Skeletal muscle tissue (tissue), 3 donors: ENCODE measurements at regions not wholly inside any gene's neighbourhood (a gene's known extent, or its start where the extent isn't known, plus 50 kb on each side); places are given as distances from the start of the nearest gene placed in this dataset.

Experiments
- H3K27ac ChIP-seq: one replicate; pipeline ENCODE4 v1.7.0; 2013; ENCODE audit warnings: mild to moderate bottlenecking, low read depth, low read length, inconsistent platforms
- H3K27me3 ChIP-seq, 3 donors: one replicate each; pipeline ENCODE4 v1.7.0; 2013; ENCODE audit warnings: low read length in 3 of 3; ENCODE audit not compliant: control insufficient read depth in 3 of 3, insufficient read depth in 3 of 3
- H3K36me3 ChIP-seq, 3 donors: one replicate each; pipeline ENCODE4 v1.7.0; 2013; ENCODE audit warnings: low read length in 3 of 3; ENCODE audit not compliant: control insufficient read depth in 3 of 3, insufficient read depth in 3 of 3
- H3K4me1 ChIP-seq, 3 donors: one replicate each; pipeline ENCODE4 v1.7.0; 2013; ENCODE audit warnings: low read length in 3 of 3, mild to moderate bottlenecking in 3 of 3; ENCODE audit not compliant: control insufficient read depth in 3 of 3, insufficient read depth in 3 of 3
- H3K4me3 ChIP-seq, 3 donors: one replicate each; pipeline ENCODE4 v1.7.0; 2013; ENCODE audit warnings: low read length in 3 of 3
- H3K9ac ChIP-seq, 3 donors: one replicate each; pipeline ENCODE4 v1.7.0; 2013; ENCODE audit warnings: low read length in 3 of 3, mild to moderate bottlenecking in 3 of 3, moderate library complexity in 2 of 3, low read depth in 1 of 3
- H3K9me3 ChIP-seq, 3 donors: one replicate each; pipeline ENCODE4 v1.7.0; 2013; ENCODE audit warnings: low read length in 3 of 3; ENCODE audit not compliant: control insufficient read depth in 3 of 3
- donor health status: Osteomylitis.

DNA sequence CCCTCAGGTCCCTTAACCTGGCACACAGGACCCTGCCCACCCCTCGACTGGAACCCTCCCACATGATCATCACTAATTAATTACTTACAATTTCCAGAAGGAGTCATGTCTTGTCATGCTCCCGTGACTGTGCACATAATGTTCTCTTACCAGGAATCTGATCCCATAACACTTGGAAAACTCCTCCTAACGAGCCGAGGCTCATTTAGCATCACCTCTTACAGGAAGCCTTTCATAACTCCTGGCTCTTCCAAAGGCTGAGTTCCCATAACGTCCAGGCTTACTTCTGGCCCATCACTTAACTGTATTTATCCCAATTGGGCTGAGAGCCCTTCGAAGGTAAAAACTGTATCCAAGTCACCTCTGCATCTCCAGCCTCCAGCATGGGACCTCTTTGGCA is 147.9 kb upstream of the JUN start:
- no peak overlapping the region for H3K4me3 ChIP-seq
- H3K27ac ChIP-seq, result no peak overlapping the region
- H3K27me3 ChIP-seq, result no peaks in the 10 kb centered on the region
- peaks cover 0 to 7% (median 0%) of the 10 kb centered on the region in 3 donors for H3K4me1 ChIP-seq
- no peaks in the 10 kb centered on the region for H3K36me3 ChIP-seq
- no peaks in the 10 kb centered on the region for H3K9me3 ChIP-seq
- H3K9ac ChIP-seq, result no peak overlapping the region

DNA sequence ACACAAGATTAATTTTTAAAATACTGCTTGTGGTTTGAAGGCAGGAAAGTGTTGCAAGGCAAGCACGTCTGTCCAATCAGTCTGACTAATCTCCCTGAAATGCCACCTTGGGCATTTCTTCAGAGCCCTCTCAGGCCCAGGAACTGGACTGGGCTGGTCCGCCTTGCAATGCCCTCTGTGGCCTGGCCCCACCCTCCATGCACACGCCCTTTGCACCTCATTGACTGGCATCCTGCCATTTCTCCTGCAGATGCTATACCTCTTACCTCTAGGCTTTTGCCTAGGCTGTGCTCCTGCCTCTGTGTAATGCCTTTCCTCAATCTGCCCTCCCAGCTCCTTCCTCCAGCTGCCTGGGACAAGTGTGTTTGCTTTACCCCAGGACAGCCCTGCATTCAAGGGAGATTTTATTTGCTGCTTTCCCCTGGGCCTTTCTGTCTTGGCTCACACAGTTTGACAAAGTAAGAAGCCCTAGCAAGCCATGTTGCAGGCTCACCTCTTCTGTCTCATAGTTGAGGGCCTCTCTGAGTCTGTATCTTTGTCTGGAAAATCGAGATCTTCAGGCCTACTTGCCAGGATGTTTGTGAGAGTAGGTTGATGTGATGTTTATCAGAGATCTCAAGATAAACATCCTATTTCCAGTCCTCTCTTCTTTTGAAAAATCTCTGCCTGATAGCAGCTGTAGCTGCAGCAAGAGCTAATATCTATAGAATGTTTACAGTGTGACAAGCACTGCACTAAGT is 149.2 kb upstream of the JUN start:
- Histone ChIP-seq H3K27me3 (no peaks in the 10 kb centered on the region), H3K9me3 (no peaks in the 10 kb centered on the region), H3K27ac (no peak overlapping the region), H3K4me1 (peaks cover 0 to 3% (median 0%) of the 10 kb centered on the region in 3 donors), H3K4me3 (no peak overlapping the region), H3K9ac (no peak overlapping the region), H3K36me3 (no peaks in the 10 kb centered on the region)

DNA sequence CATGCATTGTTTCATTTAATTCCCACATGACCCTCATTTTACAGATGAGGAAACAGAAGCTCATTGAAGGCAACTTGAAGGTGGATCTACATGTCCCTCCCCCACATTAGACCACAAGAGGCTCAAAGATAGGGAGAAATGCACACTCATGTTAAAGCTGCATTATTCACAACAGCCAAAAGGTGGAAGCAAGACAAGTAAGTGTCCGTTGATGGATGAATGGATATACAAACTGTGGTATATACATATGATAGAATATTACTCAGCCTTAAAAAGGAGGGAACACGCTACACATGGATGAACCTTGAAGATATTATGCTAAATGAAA is 149.7 kb upstream of the JUN start:
- H3K36me3 ChIP-seq, result no peaks in the 10 kb centered on the region
- H3K27me3 ChIP-seq, result no peaks in the 10 kb centered on the region
- peaks cover 0 to 3% (median 0%) of the 10 kb centered on the region in 3 donors for H3K4me1 ChIP-seq
- H3K4me3 ChIP-seq, result no peak overlapping the region
- H3K27ac ChIP-seq, result no peak overlapping the region
- no peaks in the 10 kb centered on the region for H3K9me3 ChIP-seq
- H3K9ac ChIP-seq, result no peak overlapping the region

DNA sequence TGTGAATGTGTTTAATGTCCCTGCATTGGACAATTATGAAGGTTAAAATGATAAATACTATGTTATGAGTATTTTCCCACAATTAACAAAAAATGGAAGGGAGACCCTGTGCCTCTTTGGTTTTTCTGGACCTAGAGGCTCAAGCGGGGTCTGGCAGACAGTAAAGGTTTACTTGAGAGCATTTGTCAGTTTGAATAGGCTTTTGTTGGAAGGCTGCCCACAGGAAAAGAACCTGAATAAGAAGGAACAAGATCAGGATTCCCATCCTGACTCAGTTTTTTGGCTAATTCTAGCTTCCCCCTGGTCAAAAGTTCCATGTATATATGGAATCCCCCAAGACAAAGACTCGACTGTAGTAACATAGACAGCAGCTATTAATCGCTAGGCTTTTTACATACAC is 150.9 kb upstream of the JUN start:
- Histone ChIP-seq H3K9me3 (no peaks in the 10 kb centered on the region), H3K27ac (no peak overlapping the region), H3K27me3 (no peaks in the 10 kb centered on the region), H3K36me3 (no peaks in the 10 kb centered on the region), H3K4me3 (no peak overlapping the region), H3K9ac (no peak overlapping the region), H3K4me1 (peaks cover 0 to 3% (median 0%) of the 10 kb centered on the region in 3 donors)

DNA sequence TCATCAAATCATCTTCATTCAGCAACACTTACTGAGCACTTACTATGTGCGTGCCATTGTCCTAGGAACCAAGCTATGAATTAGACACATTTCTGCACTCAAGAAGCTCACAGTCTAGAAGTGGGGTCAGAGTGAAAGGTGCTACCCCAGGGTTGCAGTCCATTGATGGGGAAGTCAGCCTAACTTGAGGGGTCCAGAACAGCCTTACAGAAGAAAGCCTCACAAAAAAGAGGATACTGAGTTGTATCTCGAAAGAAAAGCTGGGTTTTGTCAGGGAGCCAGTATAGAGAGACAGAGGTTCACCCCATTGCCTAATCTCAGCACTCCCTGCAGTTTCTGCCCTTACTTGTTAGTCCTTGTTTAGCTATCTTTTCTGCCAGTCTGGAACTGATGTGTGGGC is 153.1 kb upstream of the JUN start:
- Histone ChIP-seq H3K9ac (no peak overlapping the region), H3K36me3 (no peaks in the 10 kb centered on the region), H3K4me3 (no peak overlapping the region), H3K27me3 (no peaks in the 10 kb centered on the region), H3K9me3 (no peaks in the 10 kb centered on the region), H3K4me1 (peaks cover 0 to 3% (median 0%) of the 10 kb centered on the region in 3 donors), H3K27ac (no peak overlapping the region)

DNA sequence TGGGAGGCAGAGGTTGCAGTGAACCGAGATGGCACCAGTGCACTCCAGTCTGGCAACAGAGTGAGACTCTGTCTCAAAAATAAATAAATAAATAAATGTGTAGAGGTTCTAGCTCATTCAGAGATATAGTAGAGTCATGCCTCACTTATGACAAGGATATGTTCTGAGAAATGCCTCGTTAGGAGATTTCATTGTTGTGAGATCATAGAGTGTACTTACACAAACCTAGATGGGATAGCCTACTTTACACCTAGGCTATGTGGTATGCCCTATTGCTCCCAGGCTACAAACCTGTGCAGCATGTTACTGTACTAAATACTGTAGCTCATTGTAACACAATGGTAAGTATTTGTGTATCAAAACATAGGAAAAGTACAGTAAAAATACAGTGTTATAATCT is 155.3 kb upstream of the JUN start:
- Histone ChIP-seq H3K4me3 (no peak overlapping the region), H3K36me3 (no peaks in the 10 kb centered on the region), H3K9me3 (no peaks in the 10 kb centered on the region), H3K27ac (no peak overlapping the region), H3K4me1 (peaks cover 0 to 3% (median 0%) of the 10 kb centered on the region in 3 donors), H3K27me3 (no peaks in the 10 kb centered on the region), H3K9ac (no peak overlapping the region)

DNA sequence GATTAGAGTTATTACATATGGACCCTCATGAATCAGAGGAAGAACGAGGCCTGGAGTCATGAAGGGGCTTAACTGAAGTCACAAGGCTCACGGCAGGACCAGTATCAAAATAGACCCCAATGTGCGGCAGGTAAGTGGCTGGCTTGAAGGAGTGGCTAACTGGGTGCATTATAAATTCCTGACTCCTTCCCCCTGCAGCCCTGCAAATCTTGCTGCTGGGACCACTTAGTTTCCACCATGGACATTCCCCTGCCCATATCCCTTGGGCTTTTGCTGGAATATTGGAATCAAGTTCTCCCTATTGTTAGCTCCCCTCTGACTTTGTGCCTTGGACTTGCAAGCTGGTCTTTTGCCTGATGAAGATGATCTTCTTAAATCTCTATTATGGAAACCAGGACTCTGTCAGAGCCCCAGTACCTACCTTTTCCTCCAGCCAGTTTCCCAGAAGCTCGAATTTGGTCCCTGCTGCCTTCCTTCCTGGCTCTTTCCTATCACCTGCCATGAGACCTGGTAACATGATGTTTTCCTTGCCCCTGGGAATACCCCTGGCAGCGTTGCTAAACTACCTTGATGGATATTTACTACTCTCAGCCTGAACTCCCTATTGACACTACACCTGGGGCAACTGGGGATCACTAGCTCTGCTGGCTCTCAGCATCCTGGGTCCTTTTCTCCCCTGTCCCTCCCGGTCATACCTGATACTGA is 156.0 kb upstream of the JUN start:
- Histone ChIP-seq H3K36me3 (no peaks in the 10 kb centered on the region), H3K27ac (no peak overlapping the region), H3K4me3 (no peak overlapping the region), H3K4me1 (peaks cover 0 to 3% (median 0%) of the 10 kb centered on the region in 3 donors), H3K9me3 (no peaks in the 10 kb centered on the region), H3K27me3 (no peaks in the 10 kb centered on the region), H3K9ac (no peak overlapping the region)

DNA sequence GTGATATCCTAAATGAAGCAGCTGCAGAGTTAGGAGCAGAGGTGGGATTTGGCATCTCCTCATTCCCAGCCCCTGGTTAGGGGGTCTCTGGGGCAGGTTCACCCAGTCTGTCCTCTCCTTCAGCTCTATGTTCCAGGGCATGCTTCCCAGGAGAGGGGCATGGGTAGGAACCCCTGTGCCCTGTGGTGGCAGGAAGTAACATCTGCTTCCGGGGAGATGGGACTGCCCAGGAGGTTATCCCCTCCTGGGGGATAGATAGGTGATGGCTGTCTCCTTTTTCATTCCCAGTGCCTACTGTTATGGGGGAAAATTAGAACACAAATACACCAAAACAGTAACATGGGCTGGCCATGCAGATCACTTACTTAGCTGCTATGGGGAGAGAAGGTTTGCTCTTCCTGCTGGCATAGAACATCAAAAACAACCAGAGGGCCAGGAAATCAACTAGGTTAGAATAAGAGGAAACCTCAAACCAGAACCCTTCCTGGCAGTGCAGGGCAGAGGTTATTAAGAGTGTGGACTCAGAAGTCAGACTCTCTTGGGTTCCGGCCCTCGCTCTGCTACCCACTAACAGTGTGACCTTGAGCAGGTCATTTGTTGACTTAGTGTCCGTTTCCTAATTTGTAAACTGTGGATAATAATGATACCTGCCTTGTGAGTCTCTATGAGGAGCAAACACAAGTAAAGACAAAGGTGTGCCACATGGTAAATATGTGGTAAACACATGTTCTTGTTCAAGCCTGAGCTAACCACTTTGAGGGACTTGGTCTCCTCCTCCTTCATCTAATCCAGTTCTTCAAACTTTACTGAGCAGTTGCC is 157.8 kb upstream of the JUN start:
- no peaks in the 10 kb centered on the region for H3K9me3 ChIP-seq
- H3K4me1 ChIP-seq, result peaks cover 0 to 3% (median 0%) of the 10 kb centered on the region in 3 donors
- H3K36me3 ChIP-seq, result no peaks in the 10 kb centered on the region
- H3K9ac ChIP-seq, result no peak overlapping the region
- H3K4me3 ChIP-seq, result no peak overlapping the region
- no peak overlapping the region for H3K27ac ChIP-seq
- H3K27me3 ChIP-seq, result no peaks in the 10 kb centered on the region

DNA sequence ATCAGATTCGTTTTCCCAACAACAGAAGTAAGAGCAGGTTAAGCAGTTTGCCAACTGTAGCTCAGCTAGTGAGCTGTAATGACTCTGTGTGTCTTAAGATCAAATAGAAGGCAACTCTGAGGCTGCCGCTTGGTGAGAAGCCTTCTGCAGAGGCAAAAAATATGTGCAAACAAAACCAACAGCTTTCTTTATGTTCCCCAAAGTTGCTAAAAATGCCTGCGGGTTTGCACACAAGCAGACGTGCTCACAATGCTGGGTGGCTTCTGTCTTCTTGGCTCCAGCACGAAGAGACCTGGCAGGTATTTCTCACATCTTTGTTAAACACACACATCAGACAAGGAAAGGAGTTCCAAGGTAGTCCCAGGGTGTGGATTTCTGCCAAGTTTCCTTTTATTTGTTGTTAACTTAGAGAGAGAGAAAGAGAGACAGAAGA is 158.9 kb upstream of the JUN start:
- Histone ChIP-seq H3K4me3 (no peak overlapping the region), H3K9me3 (no peaks in the 10 kb centered on the region), H3K27ac (no peak overlapping the region), H3K4me1 (peaks cover 0 to 3% (median 0%) of the 10 kb centered on the region in 3 donors), H3K27me3 (no peaks in the 10 kb centered on the region), H3K36me3 (no peaks in the 10 kb centered on the region), H3K9ac (no peak overlapping the region)

DNA sequence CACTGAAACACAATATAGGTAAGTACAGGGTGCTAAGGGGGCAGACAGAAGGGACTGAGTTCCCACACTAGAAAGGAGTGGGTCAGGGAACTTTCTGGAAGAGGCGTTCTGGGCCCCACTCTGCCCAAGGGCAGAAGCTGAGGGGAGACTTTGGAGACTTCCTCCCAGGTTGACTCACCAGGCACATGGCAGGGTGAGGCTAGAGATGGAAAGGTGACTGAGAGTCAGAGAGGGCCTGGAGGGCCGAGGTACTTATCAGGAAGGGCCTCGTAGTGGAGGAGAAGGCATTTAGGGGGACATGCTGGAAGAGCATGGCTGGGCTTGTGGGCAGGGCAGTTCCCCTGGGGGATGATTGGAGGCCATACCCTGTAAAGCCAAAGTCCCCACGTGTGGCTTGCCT is 159.9 kb upstream of the JUN start:
- no peaks in the 10 kb centered on the region for H3K27me3 ChIP-seq
- no peaks in the 10 kb centered on the region for H3K36me3 ChIP-seq
- peaks cover 0 to 3% (median 0%) of the 10 kb centered on the region in 3 donors for H3K4me1 ChIP-seq
- no peak overlapping the region for H3K4me3 ChIP-seq
- no peak overlapping the region for H3K27ac ChIP-seq
- H3K9ac ChIP-seq, result no peak overlapping the region
- H3K9me3 ChIP-seq, result no peaks in the 10 kb centered on the region
